Stimulated activated CD4-positive, alpha-beta T cell treated with anti-CD3 and anti-CD28 coated beads, Interleukin-2, amount 100 ng/mL, for 24 hours (primary cell): ENCODE measurements at regions not wholly inside any gene's neighbourhood (a gene's known extent, or its start where the extent isn't known, plus 50 kb on each side); places are given as distances from the start of the nearest gene placed in this dataset.
A peak's percentile ranks its signal among the peaks of the same experiment; 100 is the strongest.
"Not testable (repeated sequence)": the region's sequence is repeated elsewhere in the genome, so short reads cannot be mapped to it uniquely, and the experiment has no call there.

Experiments
- DNase-seq, 2 donors: peaks; one replicate each; pipeline ENCODE4 v3.0.0-alpha.2; 2020

DNA sequence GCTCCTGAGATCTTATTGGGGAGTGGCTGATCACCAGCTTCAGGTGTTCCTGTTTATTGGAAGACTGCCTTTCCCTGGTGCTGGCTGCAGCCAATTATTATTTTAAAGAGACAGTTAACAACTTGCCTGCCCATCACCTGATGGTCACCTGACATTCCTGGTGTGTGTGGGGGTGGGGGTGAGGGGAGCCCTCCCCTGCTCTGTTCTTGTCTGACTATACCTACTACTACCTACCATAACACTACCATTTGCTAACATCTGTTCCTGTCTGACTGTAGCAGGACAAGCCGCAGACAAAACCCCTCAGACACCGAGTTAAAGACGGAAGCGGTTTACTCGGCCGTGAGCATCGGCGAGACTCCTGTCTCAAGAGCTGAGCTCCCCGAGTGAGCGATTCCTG, 54.9 kb upstream of the NBPF3 start:
- DNase-seq = no peak

- no peak for DNase-seq
Measured at GRCh38 chr1:21384620-21385019, 55.3 kb upstream of the NBPF3 start.

GRCh38 chr1:21383785-21384401, 56.0 kb upstream of the NBPF3 start:
- DNase-seq = no peak

DNA sequence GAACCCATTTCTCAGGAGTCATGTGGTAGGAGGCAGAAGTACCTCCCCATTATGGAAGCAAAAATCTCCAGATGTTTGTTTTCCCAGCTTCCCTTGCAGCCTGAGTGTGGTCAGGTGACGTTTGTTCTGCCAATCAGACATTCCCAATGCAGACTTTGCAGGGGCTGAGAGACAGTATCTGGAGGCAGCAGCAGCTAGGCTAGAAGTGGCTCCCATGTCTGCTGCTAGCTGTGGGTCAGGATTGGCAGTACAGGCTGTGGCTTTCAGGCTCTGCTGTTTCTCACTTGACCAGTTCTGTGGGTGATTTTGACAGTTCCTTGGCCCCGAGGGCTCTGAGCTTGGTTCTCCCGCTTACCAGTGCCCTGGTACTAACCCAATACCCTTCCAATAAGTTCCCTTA, 58.6 kb upstream of the NBPF3 start:
- DNase-seq = no peak

DNA sequence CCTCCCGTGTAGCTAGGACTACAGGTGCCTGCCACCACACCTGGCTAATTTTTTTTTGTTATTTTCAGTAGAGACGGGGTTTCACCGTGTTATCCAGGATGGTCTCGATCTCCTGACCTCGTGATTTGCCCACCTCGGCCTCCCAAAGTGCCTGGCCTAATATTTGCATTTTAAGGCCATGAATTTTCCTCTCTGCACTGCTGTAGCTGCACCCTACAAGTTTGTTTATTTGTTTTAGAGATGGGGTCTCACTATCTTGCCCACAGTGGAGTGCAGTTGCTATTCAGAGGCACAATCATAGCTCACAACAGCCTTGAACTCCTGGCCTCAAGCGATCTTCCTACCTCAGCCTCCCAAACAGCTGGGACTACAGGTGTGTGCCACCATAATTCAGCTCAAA, 59.8 kb upstream of the NBPF3 start:
- not testable (repeated sequence) for DNase-seq

- no peak for DNase-seq
Measured at GRCh38 chr1:21379571-21379970, 60.4 kb upstream of the NBPF3 start.

GRCh38 chr1:21378705-21379494, 61.0 kb upstream of the NBPF3 start:
- DNase-seq = no peak

- no peak for DNase-seq
Measured at GRCh38 chr1:21372383-21372782, 67.6 kb upstream of the NBPF3 start.

DNA sequence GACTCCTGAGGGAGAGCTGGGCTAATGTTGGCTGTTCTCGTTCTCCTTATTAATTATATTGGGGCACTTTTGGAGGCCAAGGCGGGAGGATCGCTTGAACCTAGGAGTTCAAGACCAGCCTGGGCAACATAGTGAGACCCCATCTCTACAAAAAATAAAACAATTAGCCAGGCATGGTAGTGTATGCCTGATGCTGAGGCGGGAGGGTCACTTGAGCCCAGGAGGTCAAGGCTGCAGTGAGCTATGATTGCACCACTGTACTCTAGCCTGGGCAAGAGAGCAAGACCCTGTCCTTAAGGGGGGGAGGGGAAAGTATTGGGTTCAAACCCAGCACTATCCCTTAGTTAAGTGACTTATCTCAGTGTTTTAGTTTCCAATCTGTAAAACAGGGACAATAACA, 70.0 kb upstream of the NBPF3 start:
- DNase-seq = no peak

GRCh38 chr1:21368515-21369289, 71.2 kb upstream of the NBPF3 start:
- peak; percentile 65 to 72 for DNase-seq

GRCh38 chr1:21367973-21368514, 71.9 kb upstream of the NBPF3 start:
- DNase-seq = not testable (repeated sequence)

DNA sequence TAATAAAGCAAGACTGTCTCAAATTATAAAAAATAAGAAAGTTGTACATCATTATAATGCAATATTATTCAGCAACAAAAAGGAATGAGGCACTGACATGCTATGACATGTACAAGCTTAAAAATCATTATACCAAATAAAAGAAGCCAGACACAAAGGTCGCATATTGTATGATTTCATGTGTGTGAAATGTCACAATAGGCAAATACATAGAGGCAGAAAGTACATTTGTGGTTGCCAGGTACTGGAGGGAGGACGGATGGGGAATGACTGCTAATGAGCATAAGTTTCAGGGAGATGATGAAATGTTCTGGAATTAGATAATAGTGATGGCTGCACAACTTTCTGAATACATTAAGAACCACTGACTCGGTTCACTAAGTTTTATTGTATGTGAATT, 73.6 kb upstream of the NBPF3 start:
- no peak for DNase-seq

GRCh38 chr1:21365036-21365435, 74.8 kb upstream of the ECE1 start:
- DNase-seq = no peak

- DNase-seq = no peak
Measured at GRCh38 chr1:21362096-21362495, 71.8 kb upstream of the ECE1 start.

DNA sequence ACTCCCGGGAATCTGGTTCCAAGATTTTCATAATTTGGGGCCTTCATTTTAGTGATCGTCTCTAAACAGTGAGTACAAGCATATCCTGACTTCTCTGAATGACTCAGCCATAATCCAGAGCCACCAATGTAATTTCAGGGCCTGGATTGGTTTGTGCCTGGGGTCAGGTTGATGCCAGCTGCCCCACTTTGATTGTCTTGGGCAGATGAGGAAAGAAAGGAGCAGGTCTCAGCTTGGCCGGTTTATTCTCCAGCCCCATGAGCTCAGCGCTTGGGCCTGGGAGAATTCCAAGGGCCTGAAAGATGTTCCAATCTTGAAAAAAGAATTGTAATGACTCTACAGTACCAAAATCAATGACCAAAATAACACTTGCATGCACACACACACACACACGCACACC, 71.2 kb upstream of the ECE1 start:
- DNase-seq = no peak

DNA sequence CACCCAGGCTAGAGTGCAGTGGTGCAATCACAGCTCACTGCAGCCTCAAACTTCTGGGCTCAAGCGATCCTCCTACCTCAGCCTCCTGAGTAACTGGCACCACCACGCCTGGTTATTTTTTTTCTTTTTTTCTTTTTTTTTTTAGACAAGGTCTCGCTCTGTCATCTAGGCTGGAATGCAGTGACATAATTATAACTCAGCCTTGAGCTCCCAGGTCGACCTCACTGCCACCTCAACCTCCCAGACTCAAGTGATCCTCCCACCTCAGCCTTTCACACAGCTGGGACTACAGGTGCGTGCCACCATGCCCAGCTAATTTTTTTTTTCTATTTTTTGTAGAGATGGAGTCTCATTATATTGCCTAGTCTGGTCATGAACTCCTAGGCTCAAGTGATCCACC, 66.9 kb upstream of the ECE1 start:
- DNase-seq = no peak

DNA sequence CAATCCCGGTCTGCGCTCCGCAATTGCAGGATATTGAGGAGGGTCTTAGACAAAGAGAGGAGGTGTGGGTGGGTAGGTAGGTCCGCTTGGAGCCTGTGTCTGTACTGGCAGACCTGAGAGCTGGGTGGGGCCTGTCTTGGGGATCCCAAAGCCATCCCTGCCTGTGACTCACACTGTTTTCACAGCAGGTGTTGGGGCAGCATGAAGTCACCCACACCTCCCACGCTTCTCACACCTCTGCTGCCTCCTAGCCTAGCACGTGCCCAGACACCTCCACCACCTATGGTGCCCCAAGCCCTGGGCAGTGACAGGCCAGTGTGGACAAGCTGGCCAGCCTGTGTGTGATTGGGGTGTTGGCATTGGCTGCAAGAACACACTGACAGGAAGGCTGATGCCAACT, 65.7 kb upstream of the ECE1 start:
- no peak for DNase-seq

DNA sequence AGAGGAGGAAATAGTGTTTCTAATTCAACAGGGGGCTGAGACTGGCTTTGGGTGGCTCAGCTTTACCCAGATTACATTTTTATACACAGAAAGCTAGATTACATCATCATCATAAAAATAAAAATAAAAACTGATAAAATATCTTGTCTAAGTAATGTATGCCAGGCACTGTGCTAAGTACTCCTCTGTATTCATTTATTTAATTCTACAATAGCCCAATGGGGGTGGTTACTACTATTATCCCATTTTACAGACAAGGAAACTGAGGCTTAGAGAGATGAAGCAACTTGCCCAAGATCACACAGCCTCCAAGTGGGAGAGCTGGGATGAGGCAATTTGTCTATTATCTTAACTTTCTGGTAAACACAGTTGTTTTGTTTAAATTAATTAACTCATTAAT, 62.3 kb upstream of the ECE1 start:
- no peak for DNase-seq

GRCh38 chr1:21351901-21352300, 61.6 kb upstream of the ECE1 start:
- no peak for DNase-seq

GRCh38 chr1:21350202-21350885, 60.1 kb upstream of the ECE1 start:
- DNase-seq = no peak

- no peak for DNase-seq
Measured at GRCh38 chr1:21349693-21350092, 59.4 kb upstream of the ECE1 start.

- no peak for DNase-seq
Measured at GRCh38 chr1:21347072-21347581, 56.9 kb upstream of the ECE1 start.
